Activated naive CD4-positive, alpha-beta T cell treated with anti-CD3 and anti-CD28 coated beads, Interleukin-2, amount 50 U/mL, for 72 hours (primary cell): ENCODE measurements at regions not wholly inside any gene's neighbourhood (a gene's known extent, or its start where the extent isn't known, plus 50 kb on each side); places are given as distances from the start of the nearest gene placed in this dataset.

ENCODE experiments used
- ATAC-seq, 2 donors: fragments of 150-1000 bp; cut with Tn5 transposase; 2 replicates each; pipeline ENCODE4 v1.10.0; 2021; ENCODE audit warnings: mild to moderate bottlenecking in 2 of 2, moderate library complexity in 2 of 2
- DNase-seq, 2 donors: peaks; one replicate each; pipeline ENCODE4 v3.0.0; 2021 to 2022; ENCODE audit warnings: low spot score in 2 of 2
- H3K27ac Mint-ChIP-seq, 2 donors: one replicate each; pipeline ENCODE4 v1.8.0; 2022; ENCODE audit warnings: mild to moderate bottlenecking in 2 of 2, mixed read lengths in 2 of 2
- H3K36me3 Mint-ChIP-seq, 2 donors: one replicate each; pipeline ENCODE4 v1.8.0; 2022; ENCODE audit warnings: mixed read lengths in 2 of 2
- H3K9me3 Mint-ChIP-seq, 2 donors: one replicate each; pipeline ENCODE4 v1.8.0; 2022; ENCODE audit warnings: mixed read lengths in 2 of 2

DNA sequence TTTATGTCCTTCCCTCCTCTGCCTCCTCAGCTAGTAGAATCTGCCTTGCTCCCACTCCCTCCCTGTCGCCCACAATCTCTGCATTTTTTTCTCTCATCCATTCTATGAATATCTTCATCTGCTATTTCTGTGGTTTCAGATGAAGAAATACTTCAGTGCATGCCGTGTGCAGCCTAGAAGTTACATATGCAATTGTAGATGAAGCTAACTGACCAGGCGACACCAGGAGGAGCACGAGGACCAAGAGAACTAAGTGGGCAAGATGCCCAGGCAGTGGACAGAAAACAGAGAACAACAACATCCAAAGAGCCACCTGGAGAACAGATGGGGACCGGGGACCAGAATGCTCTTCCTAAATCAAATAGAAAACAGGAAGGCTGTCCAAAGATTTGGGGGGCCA, 121.4 kb upstream of the ATP11B start:
- no peak for ATAC-seq
- H3K27ac Mint-ChIP-seq: no peak overlapping the region

DNA sequence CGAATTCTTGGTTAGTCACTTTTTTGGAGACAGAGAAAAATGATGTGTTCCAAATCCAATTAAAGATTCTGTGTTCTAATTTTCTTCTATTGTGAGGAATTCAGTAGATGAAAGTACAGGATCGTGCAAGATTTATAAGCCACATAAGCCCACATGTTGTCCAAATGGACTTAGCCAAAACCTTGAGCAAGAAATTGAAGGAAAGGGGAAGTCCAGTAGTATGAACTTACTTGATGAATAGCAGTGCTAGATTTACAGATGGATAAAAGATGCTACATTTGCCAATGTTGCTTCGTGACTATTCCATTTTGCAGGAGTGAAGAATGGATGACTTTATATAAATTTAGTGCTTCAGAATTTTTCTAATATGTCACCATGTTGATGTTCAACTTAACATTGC, 120.0 kb upstream of the ATP11B start:
- Mint-ChIP-seq H3K27ac (no peak overlapping the region), H3K36me3 (no peaks in the 10 kb centered on the region), H3K9me3 (no peaks in the 10 kb centered on the region)
- ATAC-seq (no peak), DNase-seq (no peak)

More for the DNA sequence above, 121.4 kb upstream of the ATP11B start:
- no peaks in the 10 kb centered on the region for H3K36me3 Mint-ChIP-seq
- no peak for DNase-seq
- no peaks in the 10 kb centered on the region for H3K9me3 Mint-ChIP-seq

DNA sequence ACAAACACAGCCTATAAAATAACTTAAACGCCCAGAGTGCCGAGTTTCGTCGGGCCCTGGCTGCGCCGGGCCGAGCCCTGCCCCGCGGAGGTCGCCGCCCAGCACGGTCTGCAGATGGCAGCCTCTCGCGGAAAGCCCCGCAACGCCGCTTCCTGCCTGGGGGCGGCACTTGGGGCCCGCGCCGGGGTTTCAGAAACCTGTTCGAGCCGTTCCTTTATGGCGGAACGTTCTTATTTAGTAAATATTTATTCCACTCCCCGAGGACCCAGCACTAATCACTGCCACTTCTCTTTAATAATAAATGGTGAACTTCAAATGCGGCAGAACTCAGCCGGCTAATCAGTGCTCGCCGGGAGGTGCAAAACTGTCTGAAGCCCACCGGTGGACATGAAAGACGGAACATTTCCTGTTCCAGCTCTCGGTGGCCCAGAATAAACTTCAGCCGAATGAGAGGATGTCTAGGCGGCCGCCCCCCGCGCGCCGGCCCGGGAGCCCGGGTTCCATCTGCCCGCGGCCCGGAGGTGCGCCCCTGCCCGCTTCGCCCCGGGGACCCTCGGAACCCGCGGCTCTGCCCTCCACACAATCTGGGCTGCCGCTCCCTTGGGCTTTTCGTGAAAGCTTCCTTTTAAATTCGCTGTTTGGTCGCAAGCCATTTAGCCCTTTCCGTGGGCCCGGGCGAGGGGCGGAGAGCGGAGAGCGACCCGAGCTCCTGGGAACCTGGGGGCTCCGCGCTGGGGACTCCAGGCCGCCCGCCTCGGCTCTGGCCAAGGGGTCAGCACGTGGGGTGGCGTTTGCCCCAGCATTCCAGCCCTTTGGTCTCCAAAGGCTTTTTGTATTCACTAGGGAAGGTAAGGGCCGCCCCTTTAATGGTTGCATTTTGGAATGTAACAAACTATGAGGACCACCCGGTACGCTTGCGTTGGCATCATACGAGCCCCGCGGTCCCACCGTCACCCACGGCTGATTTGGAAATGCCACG, 110.8 kb upstream of the ATP11B start:
- ATAC-seq (peak; percentile 85 to 89), DNase-seq (peak in 1 of 2 donors; percentile 57)
- no peak overlapping the region for H3K27ac Mint-ChIP-seq
- no peaks in the 10 kb centered on the region for H3K36me3 Mint-ChIP-seq
- H3K9me3 Mint-ChIP-seq: no peaks in the 10 kb centered on the region

DNA sequence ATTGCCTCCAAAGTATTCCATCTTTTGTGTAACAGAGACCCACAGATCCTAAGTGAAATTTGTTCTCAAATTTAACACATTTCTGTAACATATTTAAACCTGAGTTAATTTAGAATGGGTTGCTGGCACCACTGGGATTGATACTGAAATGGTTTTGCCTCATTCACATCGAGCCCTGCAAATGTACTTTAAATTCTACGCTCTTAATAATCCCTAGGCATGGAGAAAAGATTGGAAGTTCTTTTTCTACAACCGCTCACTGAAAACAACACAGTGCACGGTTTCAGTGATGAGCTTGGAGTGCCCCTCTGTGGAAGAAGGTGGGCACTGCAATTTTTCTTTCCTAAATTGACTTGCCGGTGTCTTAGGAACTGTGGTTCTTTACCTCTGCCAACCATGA, 109.9 kb upstream of the ATP11B start:
- peak in 1 of 2 donors; percentile 61 for DNase-seq
- H3K36me3 Mint-ChIP-seq: no peaks in the 10 kb centered on the region
- ATAC-seq: peak; percentile 73 to 74
- H3K9me3 Mint-ChIP-seq: no peaks in the 10 kb centered on the region
- no peak overlapping the region for H3K27ac Mint-ChIP-seq

DNA sequence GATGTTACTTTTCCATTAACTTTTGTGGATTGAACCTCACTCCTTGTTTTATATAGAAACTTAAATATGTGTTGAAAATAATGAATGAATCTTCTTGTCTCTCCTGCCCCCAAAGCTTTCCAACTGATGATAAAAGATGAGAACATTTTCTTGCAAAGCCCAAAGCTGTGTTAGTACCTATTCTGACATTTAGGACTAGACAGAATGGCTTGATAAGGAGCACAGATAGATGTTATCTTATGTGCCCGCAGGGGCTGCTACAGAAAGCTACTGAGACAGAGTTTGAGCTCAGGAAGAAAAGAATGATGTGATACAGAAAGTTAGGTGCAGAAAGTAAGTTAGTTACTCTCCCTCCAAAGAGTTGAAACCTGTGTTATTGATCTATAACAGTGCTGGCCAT, 109.4 kb upstream of the ATP11B start:
- no peak for ATAC-seq
- no peak overlapping the region for H3K27ac Mint-ChIP-seq
- no peak for DNase-seq
- H3K9me3 Mint-ChIP-seq: no peaks in the 10 kb centered on the region
- H3K36me3 Mint-ChIP-seq: no peaks in the 10 kb centered on the region

DNA sequence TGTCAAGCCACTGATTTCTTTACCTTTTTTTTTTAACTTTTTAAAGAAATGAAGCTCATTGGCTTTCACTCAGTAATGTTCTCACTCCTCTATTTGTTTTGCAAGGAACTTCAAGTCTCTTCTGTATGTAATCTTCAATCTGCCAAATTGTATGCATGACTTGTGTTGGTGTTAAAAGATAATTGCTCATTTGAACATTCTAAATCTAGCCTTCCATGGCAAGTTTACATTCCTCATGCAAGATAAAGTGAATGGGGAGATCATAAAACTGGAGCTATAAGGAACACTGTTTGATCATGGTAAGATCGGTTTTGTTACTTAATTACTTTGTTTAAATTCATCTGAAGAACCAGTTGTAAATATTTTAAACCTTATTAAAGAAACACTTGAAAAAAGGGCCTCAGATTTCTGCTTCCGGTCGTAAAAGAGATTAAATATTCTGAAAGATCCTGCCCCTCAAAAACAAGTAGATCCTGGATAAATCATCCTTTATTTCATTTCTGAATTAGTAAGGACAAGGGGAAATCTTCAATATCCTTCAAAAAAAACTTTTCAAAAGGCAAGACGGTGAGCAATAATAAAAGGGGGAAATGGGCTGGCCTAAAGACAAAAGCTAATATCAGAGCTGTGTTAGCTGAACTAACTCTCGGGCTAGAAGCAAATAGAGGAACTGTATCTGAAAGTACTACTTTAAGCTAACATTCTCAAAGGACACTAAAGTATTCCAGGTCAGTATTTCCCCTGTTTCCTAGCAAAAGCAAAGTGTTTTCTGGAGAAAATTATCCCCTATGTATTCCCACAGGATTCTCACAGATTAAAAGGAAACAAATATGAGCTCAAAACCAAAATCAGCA, 107.0 kb upstream of the ATP11B start:
- ATAC-seq (no peak), DNase-seq (no peak)
- Mint-ChIP-seq H3K27ac (no peak overlapping the region), H3K9me3 (no peaks in the 10 kb centered on the region), H3K36me3 (no peaks in the 10 kb centered on the region)

DNA sequence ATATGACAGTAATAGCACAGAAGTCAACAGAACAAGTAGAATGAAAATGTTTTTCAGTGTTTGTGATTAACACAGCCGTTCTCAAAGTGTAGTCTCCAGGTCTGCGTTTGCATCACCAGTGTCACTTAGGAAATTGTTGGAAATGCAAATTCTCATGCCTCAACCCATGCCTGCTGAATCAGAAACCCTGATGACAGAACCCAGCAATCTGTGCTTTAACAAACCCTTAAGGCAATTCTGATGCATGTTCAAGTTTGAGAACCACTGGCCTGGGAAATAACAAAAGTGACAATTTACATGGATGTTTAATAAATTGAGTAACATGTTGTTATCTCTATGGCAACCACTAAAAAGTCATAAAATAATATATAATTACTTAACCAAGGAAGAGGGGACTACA, 103.1 kb upstream of the ATP11B start:
- H3K9me3 Mint-ChIP-seq: no peaks in the 10 kb centered on the region
- no peak overlapping the region for H3K27ac Mint-ChIP-seq
- no peaks in the 10 kb centered on the region for H3K36me3 Mint-ChIP-seq
- no peak for ATAC-seq
- no peak for DNase-seq

DNA sequence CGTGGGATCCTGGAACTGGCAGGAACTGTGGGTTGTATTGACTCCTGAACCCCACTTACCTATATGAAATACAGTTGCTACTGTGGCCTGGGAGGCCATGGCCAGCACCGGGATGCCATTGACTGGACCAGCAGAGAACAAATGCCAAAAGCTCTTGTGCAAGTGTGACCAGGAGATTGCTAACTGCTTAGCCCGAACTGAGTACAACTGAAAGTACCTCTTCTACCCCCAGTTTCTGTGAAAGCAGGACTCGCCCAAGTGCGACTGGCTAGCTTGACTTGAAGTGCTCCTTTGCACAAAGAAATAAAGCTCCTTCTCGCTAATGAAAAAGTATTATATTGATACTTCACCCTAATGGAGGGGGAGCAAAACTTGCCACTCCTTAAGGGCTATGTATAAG, 101.3 kb upstream of the ATP11B start:
- H3K36me3 Mint-ChIP-seq: no peaks in the 10 kb centered on the region
- H3K9me3 Mint-ChIP-seq: no peaks in the 10 kb centered on the region
- DNase-seq (no peak), ATAC-seq (no peak)
- H3K27ac Mint-ChIP-seq: no peak overlapping the region

DNA sequence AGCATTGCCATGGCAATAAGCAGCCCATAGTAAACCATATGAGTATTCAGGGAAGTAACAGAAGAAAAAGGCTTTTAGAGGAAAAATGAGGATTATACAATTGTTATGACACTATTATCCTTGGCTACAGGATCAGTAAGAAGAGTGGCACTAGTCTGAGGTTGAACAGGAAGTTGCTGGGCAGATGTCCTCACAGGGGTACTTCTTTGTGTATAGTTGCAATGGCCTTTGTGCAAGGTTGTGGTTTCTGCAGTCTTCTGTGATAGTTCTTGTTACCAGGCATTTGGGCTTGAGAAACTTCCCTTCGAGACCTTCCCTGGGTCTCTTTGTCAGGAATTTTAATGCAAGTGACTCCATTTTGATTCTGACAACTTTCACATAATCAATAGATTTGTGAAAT, 100.6 kb upstream of the ATP11B start:
- no peaks in the 10 kb centered on the region for H3K9me3 Mint-ChIP-seq
- ATAC-seq (no peak), DNase-seq (no peak)
- H3K27ac Mint-ChIP-seq: no peak overlapping the region
- H3K36me3 Mint-ChIP-seq: no peaks in the 10 kb centered on the region

DNA sequence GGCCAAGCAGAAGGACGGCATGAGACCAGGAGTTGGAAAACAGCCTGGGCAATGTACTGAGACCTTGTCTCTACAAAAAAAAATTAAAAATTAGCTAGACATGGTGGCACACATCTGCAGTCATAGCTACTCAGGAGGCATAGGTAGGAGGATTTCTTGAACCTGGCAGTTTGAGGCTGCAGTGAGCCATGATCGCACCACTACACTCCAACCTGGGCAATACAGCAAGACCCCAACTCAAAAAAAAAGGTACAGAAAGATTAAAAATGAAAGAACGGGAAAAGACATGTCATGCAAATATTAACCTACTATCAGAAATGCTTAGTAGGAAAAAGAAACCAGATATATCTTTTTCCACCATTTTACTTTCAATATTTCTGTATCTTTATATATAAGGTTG, 99.6 kb upstream of the ATP11B start:
- no peak for DNase-seq
- H3K27ac Mint-ChIP-seq: no peak overlapping the region
- no peaks in the 10 kb centered on the region for H3K36me3 Mint-ChIP-seq
- ATAC-seq: no peak
- no peaks in the 10 kb centered on the region for H3K9me3 Mint-ChIP-seq

DNA sequence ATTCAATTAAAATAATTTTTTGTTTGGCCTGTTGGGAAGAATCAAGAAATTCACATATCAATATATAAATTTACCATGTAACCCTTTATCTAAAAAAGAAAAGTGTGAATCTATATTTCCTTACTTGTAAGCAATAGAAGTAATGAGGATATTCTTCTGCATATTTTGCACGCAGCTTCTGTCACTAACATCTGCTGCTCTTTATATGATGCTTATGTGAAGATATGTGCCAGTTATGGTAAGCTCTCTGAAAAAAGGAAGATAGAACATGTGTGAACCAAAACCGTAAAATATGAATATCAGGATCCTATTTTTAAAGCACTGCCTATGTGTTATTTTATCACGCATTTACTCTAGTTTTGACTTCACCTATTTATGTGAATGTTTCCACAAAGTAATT, 96.4 kb upstream of the ATP11B start:
- no peaks in the 10 kb centered on the region for H3K9me3 Mint-ChIP-seq
- ATAC-seq (no peak), DNase-seq (no peak)
- no peaks in the 10 kb centered on the region for H3K36me3 Mint-ChIP-seq
- no peak overlapping the region for H3K27ac Mint-ChIP-seq

DNA sequence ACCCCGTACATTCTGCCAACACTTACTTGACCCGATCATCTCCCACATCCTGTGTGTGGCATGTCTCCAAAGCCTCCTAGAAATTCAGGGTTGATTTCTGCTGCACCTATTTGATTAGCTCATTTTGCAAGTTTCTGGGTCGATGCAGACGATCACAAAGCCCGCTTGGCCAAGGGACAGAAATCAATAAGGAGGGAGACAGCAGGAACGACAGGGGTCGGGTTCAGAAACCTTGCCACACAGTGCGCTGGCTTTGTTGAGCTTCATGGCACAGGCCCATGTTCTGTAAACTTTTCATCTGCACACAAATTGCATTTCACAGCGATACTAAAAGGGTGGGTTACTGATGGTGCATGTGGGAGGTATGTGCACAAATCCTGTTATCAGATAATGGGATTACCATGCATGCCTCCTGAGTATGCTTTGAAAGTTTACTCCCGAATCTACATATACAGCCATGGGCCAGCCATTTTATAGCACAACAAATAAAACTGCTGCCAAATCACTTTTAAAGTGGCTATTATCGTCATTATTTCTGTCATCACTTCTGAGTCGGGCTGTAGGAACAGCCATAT, 95.9 kb upstream of the ATP11B start:
- Mint-ChIP-seq H3K36me3 (no peaks in the 10 kb centered on the region), H3K27ac (no peak overlapping the region), H3K9me3 (no peaks in the 10 kb centered on the region)
- ATAC-seq: no peak
- no peak for DNase-seq

DNA sequence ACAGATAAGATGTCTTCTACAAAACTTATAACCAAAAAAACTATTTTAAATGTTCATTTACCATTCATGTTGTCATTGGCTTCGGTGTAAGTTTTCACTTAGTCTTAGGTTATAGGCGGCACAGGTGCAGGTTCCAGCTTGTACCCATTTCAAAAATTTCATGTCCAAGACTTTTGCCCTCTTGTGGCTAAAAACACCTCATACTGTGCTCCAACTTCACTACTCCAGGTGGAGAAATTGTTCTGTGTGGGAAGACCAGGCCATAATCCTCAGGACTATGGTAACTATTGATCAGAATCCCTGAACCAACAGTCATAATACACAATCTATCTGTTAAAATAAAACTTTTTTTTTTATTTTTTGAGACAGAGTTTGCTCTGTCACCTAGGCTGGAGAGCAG, 95.2 kb upstream of the ATP11B start:
- ATAC-seq (no peak), DNase-seq (no peak)
- Mint-ChIP-seq H3K36me3 (no peaks in the 10 kb centered on the region), H3K9me3 (no peaks in the 10 kb centered on the region), H3K27ac (no peak overlapping the region)

DNA sequence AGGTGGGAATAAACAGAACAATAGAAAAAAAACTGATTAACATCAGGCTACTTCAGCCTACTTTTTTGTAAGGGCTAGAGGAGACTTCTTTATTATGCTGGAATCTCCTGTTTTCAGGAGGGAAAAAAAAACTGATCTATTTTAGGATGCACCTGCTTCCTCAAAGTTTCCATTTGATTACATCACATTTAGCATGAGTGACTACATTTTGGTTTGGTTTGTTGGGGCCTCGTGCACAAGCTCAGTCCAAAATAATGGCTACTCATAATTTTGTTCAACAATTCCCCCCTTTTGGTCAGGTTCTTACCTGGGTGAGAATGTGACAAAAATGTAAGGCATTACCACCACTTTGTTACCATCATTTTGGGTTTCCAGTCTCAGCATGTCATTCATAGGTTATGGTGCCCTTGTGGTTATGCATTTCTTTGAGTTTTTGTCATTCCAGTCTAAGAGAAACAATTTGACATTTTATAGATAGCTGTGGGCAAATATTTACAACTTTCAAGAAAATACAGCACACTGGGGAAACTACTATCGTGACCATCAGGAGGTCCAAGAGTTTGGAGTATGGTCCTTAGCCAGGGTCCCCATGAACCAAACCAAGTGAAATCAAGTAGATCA, 93.6 kb upstream of the ATP11B start:
- DNase-seq: no peak
- H3K9me3 Mint-ChIP-seq: no peaks in the 10 kb centered on the region
- no peaks in the 10 kb centered on the region for H3K36me3 Mint-ChIP-seq
- no peak for ATAC-seq
- H3K27ac Mint-ChIP-seq: no peak overlapping the region

DNA sequence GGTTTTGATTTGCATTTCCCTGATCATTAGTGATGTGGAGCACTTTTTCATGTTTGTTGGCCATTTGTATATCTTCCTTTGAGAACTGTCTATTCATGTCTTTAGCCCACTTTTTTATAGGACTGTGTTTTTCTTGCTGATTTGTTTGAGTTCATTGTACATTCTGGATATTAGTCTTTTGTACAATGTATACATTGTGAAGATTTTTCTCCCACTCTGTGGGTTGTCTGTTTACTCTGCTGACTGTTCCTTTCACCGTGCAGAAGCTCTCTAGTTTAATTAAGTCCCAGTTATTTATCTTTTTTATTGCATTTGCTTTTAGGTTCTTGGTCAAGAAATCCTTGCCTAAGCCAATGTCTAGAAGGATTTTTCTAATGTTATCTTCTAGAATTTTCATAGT, 91.1 kb upstream of the ATP11B start:
- no peaks in the 10 kb centered on the region for H3K36me3 Mint-ChIP-seq

DNA sequence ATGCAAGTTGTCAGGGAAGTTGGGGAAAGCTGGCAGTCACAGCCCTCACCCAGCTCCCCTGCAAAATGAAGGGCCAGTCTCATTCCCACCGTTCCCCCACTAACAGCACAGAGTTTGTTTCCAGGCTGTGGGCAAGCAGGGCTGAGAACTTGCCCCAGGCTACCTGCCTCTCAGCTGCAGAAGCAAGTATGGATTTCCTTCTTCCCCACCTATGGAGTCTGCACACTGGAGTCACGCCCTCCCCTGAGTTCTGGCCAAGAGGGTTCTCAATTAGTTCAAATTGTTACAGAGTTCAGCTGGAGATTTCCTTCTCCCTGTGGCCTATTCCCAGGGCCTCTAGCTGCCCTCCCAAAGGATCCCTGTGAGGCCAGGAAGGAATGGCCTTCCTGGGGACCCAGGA, 90.1 kb upstream of the ATP11B start:
- ATAC-seq (no peak), DNase-seq (no peak)
- no peaks in the 10 kb centered on the region for H3K9me3 Mint-ChIP-seq
- H3K36me3 Mint-ChIP-seq: no peaks in the 10 kb centered on the region
- H3K27ac Mint-ChIP-seq: no peak overlapping the region

More for the DNA sequence above, 91.1 kb upstream of the ATP11B start:
- ATAC-seq (no peak), DNase-seq (no peak)
- no peak overlapping the region for H3K27ac Mint-ChIP-seq
- H3K9me3 Mint-ChIP-seq: no peaks in the 10 kb centered on the region

DNA sequence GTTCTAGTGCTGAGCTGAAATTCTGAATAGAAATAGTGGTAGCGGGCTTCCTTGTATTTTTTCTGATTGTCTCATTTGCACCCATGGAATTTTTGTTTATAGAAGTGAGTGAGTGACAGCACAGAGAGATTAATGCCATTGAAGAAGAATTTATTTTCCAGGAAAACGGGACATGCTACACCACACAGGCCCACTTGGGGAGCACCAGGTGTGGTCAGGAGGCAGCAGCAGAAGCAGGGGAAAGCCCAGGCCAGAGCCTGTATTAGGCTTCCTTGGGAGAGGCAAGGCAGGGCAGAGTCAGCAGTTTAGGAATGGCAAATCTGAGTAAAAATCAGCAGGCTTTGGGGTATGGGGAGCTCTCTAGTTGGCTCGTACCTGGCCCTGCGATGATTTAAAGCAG, 88.4 kb upstream of the ATP11B start:
- Mint-ChIP-seq H3K9me3 (no peaks in the 10 kb centered on the region), H3K27ac (no peak overlapping the region), H3K36me3 (no peaks in the 10 kb centered on the region)
- DNase-seq (no peak), ATAC-seq (no peak)
